ENCODE measurements at regions not wholly inside any gene's neighbourhood (a gene's known extent, or its start where the extent isn't known, plus 50 kb on each side); places are given as distances from the start of the nearest gene placed in this dataset.

GRCh38 chr10:90328896-90329295 is 528.9 kb downstream of the HTR7 start:
- no peak for DNase-seq (ENCODE audit: extremely low read depth in 1 of 11, low read depth in 9 of 11, low spot score in 4 of 11)

- no peak for DNase-seq (ENCODE audit: extremely low read depth in 1 of 11, low read depth in 9 of 11, low spot score in 4 of 11)
These were observed 520.5 kb downstream of the HTR7 start for GRCh38 chr10:90337316-90337715.

- no peak for DNase-seq (ENCODE audit: extremely low read depth in 1 of 11, low read depth in 9 of 11, low spot score in 4 of 11)
These were observed 515.4 kb downstream of the HTR7 start for GRCh38 chr10:90342480-90342879.

- DNase-seq (ENCODE audit: extremely low read depth in 1 of 11, low read depth in 9 of 11, low spot score in 4 of 11), result no peak
These were observed 513.6 kb downstream of the HTR7 start for GRCh38 chr10:90344226-90344625.

- no peak for DNase-seq (ENCODE audit: extremely low read depth in 1 of 11, low read depth in 9 of 11, low spot score in 4 of 11)
These were observed 510.6 kb downstream of the HTR7 start for GRCh38 chr10:90347239-90347638.

GRCh38 chr10:90350122-90350521 is 507.7 kb downstream of the HTR7 start:
- DNase-seq (ENCODE audit: extremely low read depth in 1 of 11, low read depth in 9 of 11, low spot score in 4 of 11), result no peak

GRCh38 chr10:90352288-90352687 is 505.6 kb downstream of the HTR7 start:
- DNase-seq (ENCODE audit: extremely low read depth in 1 of 11, low read depth in 9 of 11, low spot score in 4 of 11), result no peak

GRCh38 chr10:90354914-90355313 is 502.9 kb downstream of the HTR7 start:
- DNase-seq (ENCODE audit: extremely low read depth in 1 of 11, low read depth in 9 of 11, low spot score in 4 of 11), result no peak

GRCh38 chr10:90363799-90364483 is 493.9 kb downstream of the HTR7 start:
- no peak for DNase-seq (ENCODE audit: extremely low read depth in 1 of 11, low read depth in 9 of 11, low spot score in 4 of 11)

GRCh38 chr10:90372451-90372850 is 485.4 kb downstream of the HTR7 start:
- DNase-seq (ENCODE audit: extremely low read depth in 1 of 11, low read depth in 9 of 11, low spot score in 4 of 11), result no peak

GRCh38 chr10:90373911-90374310 is 483.9 kb downstream of the HTR7 start:
- no peak for DNase-seq (ENCODE audit: extremely low read depth in 1 of 11, low read depth in 9 of 11, low spot score in 4 of 11)

- DNase-seq (ENCODE audit: extremely low read depth in 1 of 11, low read depth in 9 of 11, low spot score in 4 of 11), result peak in 1 of 11 donors; percentile 3
These were observed 479.2 kb downstream of the HTR7 start for GRCh38 chr10:90378524-90379076.

- DNase-seq (ENCODE audit: extremely low read depth in 1 of 11, low read depth in 9 of 11, low spot score in 4 of 11), result no peak
These were observed 476.4 kb downstream of the HTR7 start for GRCh38 chr10:90381468-90381867.

GRCh38 chr10:90389876-90390275 is 468.0 kb downstream of the HTR7 start:
- no peak for DNase-seq (ENCODE audit: extremely low read depth in 1 of 11, low read depth in 9 of 11, low spot score in 4 of 11)

GRCh38 chr10:90394311-90394710 is 463.5 kb downstream of the HTR7 start:
- DNase-seq (ENCODE audit: extremely low read depth in 1 of 11, low read depth in 9 of 11, low spot score in 4 of 11), result no peak

GRCh38 chr10:90396721-90397120 is 461.1 kb downstream of the HTR7 start:
- no peak for DNase-seq (ENCODE audit: extremely low read depth in 1 of 11, low read depth in 9 of 11, low spot score in 4 of 11)

GRCh38 chr10:90398566-90398965 is 459.3 kb downstream of the HTR7 start:
- no peak for DNase-seq (ENCODE audit: extremely low read depth in 1 of 11, low read depth in 9 of 11, low spot score in 4 of 11)

- DNase-seq (ENCODE audit: extremely low read depth in 1 of 11, low read depth in 9 of 11, low spot score in 4 of 11), result no peak
These were observed 458.1 kb downstream of the HTR7 start for GRCh38 chr10:90399782-90400181.

GRCh38 chr10:90403211-90404000 is 454.4 kb downstream of the HTR7 start:
- DNase-seq (ENCODE audit: extremely low read depth in 1 of 11, low read depth in 9 of 11, low spot score in 4 of 11), result peak in 7 of 11 donors; percentile 8 to 48 (median 25)

- DNase-seq (ENCODE audit: extremely low read depth in 1 of 11, low read depth in 9 of 11, low spot score in 4 of 11), result no peak
These were observed 450.7 kb downstream of the HTR7 start for GRCh38 chr10:90407131-90407530.
